ENCODE measurements at regions not wholly inside any gene's neighbourhood (a gene's known extent, or its start where the extent isn't known, plus 50 kb on each side); places are given as distances from the start of the nearest gene placed in this dataset.

DNA sequence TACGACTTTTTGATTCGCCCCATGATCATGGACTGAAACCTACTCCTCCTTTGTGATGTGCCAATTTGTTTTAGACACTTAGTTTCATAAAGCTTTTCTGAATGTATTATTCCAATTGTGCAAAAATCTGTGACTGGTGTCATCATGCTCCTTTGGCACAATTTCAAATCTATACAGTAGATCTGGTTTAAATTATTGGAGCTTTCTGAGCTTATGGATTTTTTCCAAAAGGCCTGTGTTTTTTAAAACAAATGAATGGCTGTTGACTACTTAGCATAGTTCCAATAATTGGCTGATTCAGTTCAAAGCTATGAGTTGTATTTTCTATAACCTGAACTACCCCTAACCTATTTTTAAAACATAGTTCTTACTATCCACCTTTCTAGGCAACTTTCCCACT is 282.7 kb downstream of the CNTN3 start:
- Mint-ChIP-seq H3K9me3 (no peaks in the 10 kb centered on the region), H3K4me1 (no peaks in the 10 kb centered on the region), H3K36me3 (ENCODE audit: insufficient read depth in 1 of 3, low read depth in 3 of 3) (no peaks in the 10 kb centered on the region), H3K4me3 (no peak overlapping the region), H3K27me3 (ENCODE audit: low read depth) (no peaks in the 10 kb centered on the region; the same call in 1 of the 2 replicates), H3K27ac (no peak overlapping the region)
- H2BK120ac ChIP-seq (ENCODE audit: low read depth, low read length, poor library complexity, severe bottlenecking), result no peak overlapping the region
- H3K18ac ChIP-seq (ENCODE audit: insufficient read length, low read depth, low read length), result no peak overlapping the region
- no peak overlapping the region for H2BK20ac ChIP-seq (ENCODE audit: low read depth, low read length, poor library complexity, severe bottlenecking)
- DNase-seq, result no peak
- H4K5ac ChIP-seq (ENCODE audit: insufficient read length, low read depth, low read length), result no peak overlapping the region
- H4K20me1 ChIP-seq (ENCODE audit: control insufficient read depth, insufficient read depth, insufficient read length), result no peaks in the 10 kb centered on the region
- H3K9ac ChIP-seq (ENCODE audit: extremely low read depth, insufficient read length, low read length), result no peak overlapping the region
- no peak overlapping the region for H2BK15ac ChIP-seq (ENCODE audit: low read depth, low read length)
- TF ChIP-seq, protein P1, sequence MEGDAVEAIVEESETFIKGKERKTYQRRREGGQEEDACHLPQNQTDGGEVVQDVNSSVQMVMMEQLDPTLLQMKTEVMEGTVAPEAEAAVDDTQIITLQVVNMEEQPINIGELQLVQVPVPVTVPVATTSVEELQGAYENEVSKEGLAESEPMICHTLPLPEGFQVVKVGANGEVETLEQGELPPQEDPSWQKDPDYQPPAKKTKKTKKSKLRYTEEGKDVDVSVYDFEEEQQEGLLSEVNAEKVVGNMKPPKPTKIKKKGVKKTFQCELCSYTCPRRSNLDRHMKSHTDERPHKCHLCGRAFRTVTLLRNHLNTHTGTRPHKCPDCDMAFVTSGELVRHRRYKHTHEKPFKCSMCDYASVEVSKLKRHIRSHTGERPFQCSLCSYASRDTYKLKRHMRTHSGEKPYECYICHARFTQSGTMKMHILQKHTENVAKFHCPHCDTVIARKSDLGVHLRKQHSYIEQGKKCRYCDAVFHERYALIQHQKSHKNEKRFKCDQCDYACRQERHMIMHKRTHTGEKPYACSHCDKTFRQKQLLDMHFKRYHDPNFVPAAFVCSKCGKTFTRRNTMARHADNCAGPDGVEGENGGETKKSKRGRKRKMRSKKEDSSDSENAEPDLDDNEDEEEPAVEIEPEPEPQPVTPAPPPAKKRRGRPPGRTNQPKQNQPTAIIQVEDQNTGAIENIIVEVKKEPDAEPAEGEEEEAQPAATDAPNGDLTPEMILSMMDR (conservative IDR thresholded peaks at IDR 0.05), result no peak
- no CpG with 5 or more reads among the region's 2 CpGs for WGBS (ENCODE audit: extremely low coverage, insufficient read length, low lambda C conversion rate)
- no peaks in the 10 kb centered on the region for H3K79me2 ChIP-seq (ENCODE audit: insufficient read depth, low read length)
- no peaks in the 10 kb centered on the region for H3K23me2 ChIP-seq (ENCODE audit: insufficient read length, low read depth, low read length, poor library complexity, severe bottlenecking)
- no peak overlapping the region for H3K27ac ChIP-seq (ENCODE audit: insufficient read length, low read depth, low read length)
- no peak overlapping the region for H2AK5ac ChIP-seq (ENCODE audit: insufficient read length, low read length)
- no peaks in the 10 kb centered on the region for H3K9me3 ChIP-seq (ENCODE audit: control insufficient read depth, low read depth, low read length)
- H3K23ac ChIP-seq (ENCODE audit: insufficient read length, low read depth, low read length), result no peak overlapping the region
- no peaks in the 10 kb centered on the region for H3K79me1 ChIP-seq (ENCODE audit: insufficient read depth, low read depth, low read length, poor library complexity, severe bottlenecking)
- H2BK12ac ChIP-seq (ENCODE audit: insufficient read length, low read depth, low read length), result no peak overlapping the region
- no peak overlapping the region for H4K91ac ChIP-seq (ENCODE audit: insufficient read length, low read depth, low read length)
- H2AFZ ChIP-seq (ENCODE audit: low read length), result no peak overlapping the region
- no peak overlapping the region for H4K8ac ChIP-seq (replicated peaks; ENCODE audit: insufficient read length, low read depth, low read length)
- no peak overlapping the region for H3T11ph ChIP-seq (ENCODE audit: low read length)
- H2BK5ac ChIP-seq (ENCODE audit: insufficient read length, low read length), result no peak overlapping the region
- no peak overlapping the region for H3K4ac ChIP-seq (ENCODE audit: low read depth, low read length)
- H3K56ac ChIP-seq (ENCODE audit: insufficient read length, low read depth, low read length), result no peak overlapping the region
- H3K14ac ChIP-seq (ENCODE audit: insufficient read depth, low read length), result no peak overlapping the region
- no peaks in the 10 kb centered on the region for H3K4me1 ChIP-seq (ENCODE audit: insufficient read depth, low read length)
- H3K4me2 ChIP-seq (ENCODE audit: insufficient read depth, insufficient read length, low read length), result no peak overlapping the region
- H3K27me3 ChIP-seq (ENCODE audit: insufficient read depth, low read length), result no peaks in the 10 kb centered on the region

Data from H9 (cell line).